RWPE1 (cell line): ENCODE measurements at regions not wholly inside any gene's neighbourhood (a gene's known extent, or its start where the extent isn't known, plus 50 kb on each side); places are given as distances from the start of the nearest gene placed in this dataset.
"Not testable (repeated sequence)": the region's sequence is repeated elsewhere in the genome, so short reads cannot be mapped to it uniquely, and the experiment has no call there.

Experiments used
- CTCF ChIA-PET: fragments of 350-600 bp; sonication (Branson Sonifier 250); formaldehyde crosslinking; extraction: SDS; loops from one replicate; lab custom pipeline; 2021; lab: Yijun Ruan, JAX
- POLR2A ChIA-PET: fragments of 400-600 bp; formaldehyde crosslinking; extraction: SDS; loops from one replicate; lab custom pipeline; 2020; ENCODE audit warnings: antibody characterized with exemption; ENCODE audit not compliant: low non-redundant PET; lab: Yijun Ruan, JAX
- DNase-seq: peaks from one replicate; pipeline ENCODE4 v3.0.0; 2012; ENCODE audit warnings: low spot score
- H3K27ac ChIP-seq: fragments of 450-650 bp; 2 replicates; pipeline ENCODE4 v1.5.1; 2017
- CTCF ChIP-seq: fragments of 450-650 bp; conservative IDR thresholded peaks from 2 replicates; pipeline ENCODE4 v1.5.1; 2017; ENCODE audit warnings: low read depth, mild to moderate bottlenecking

GRCh38 chr7:67636348-67637022 lies 639.9 kb downstream of the TYW1 start:
- no peak for DNase-seq
- TF ChIP-seq CTCF: no peak
- ChIA-PET POLR2A (no interaction called here), CTCF (interaction anchor here (0.7 to 1.7 kb wide), 2 partner anchors 11 to 180 kb away, joined by 5 to 7 read pairs; no protein-coding TSS in a partner anchor)
- no peak overlapping the region for H3K27ac ChIP-seq

- DNase-seq: no peak
- POLR2A ChIA-PET: no interaction called here
- no peak overlapping the region for H3K27ac ChIP-seq
- no peak for TF ChIP-seq CTCF
- CTCF ChIA-PET: interaction anchor here (0.6 to 1.7 kb wide), 3 partner anchors 12 to 422 kb away, joined by 5 to 7 read pairs (median 6); no protein-coding TSS in a partner anchor
These were observed 640.4 kb downstream of the TYW1 start for GRCh38 chr7:67637023-67637358.

- H3K27ac ChIP-seq, POLR2A ChIA-PET, CTCF ChIA-PET, DNase-seq: not testable (repeated sequence)
These were observed 645.9 kb downstream of the TYW1 start for GRCh38 chr7:67642542-67642941.

GRCh38 chr7:67644151-67644550 lies 647.5 kb downstream of the TYW1 start:
- no peak overlapping the region for H3K27ac ChIP-seq
- ChIA-PET CTCF (no interaction called here), POLR2A (no interaction called here)
- no peak for DNase-seq
- TF ChIP-seq CTCF: no peak

- ChIA-PET CTCF (no interaction called here), POLR2A (no interaction called here)
- H3K27ac ChIP-seq: no peak overlapping the region
- no peak for TF ChIP-seq CTCF
- DNase-seq: no peak
These were observed 656.3 kb downstream of the TYW1 start for GRCh38 chr7:67652937-67653336.

GRCh38 chr7:67653856-67654454 lies 657.3 kb downstream of the TYW1 start:
- DNase-seq: no peak
- CTCF ChIA-PET: no interaction called here
- POLR2A ChIA-PET: no interaction called here
- no peak for TF ChIP-seq CTCF
- no peak overlapping the region for H3K27ac ChIP-seq

GRCh38 chr7:67654642-67655041 lies 658.0 kb downstream of the TYW1 start:
- TF ChIP-seq CTCF: no peak
- H3K27ac ChIP-seq: no peak overlapping the region
- ChIA-PET POLR2A (no interaction called here), CTCF (no interaction called here)
- no peak for DNase-seq
